NCI-H82 (cell line): ENCODE measurements at regions not wholly inside any gene's neighbourhood (a gene's known extent, or its start where the extent isn't known, plus 50 kb on each side); places are given as distances from the start of the nearest gene placed in this dataset.
"Not testable (repeated sequence)": the region's sequence is repeated elsewhere in the genome, so short reads cannot be mapped to it uniquely, and the experiment has no call there.

Experiments used
- DNase-seq: peaks from one replicate; lab custom pipeline; 2025; lab: John Stamatoyannopoulos, UW

DNA sequence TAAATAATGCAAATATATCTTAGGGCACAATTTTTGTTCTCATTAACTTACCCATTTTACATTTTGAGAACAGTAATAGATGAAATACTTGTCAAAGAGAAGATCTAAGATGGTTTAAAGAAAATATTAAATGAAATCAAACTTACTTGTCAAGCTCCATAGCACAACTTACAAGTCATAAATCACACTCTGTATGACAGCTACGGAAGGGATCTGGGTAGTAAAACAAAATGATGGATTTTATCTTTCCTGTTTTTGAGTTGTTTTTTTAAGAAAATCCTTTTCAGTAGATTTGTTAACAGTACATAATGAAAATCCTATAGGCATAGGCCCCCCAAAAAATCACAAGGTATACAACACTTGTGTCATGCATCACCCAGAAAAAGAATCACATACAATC is 84.4 kb upstream of the ANTXRL start:
- DNase-seq, result not testable (repeated sequence)

DNA sequence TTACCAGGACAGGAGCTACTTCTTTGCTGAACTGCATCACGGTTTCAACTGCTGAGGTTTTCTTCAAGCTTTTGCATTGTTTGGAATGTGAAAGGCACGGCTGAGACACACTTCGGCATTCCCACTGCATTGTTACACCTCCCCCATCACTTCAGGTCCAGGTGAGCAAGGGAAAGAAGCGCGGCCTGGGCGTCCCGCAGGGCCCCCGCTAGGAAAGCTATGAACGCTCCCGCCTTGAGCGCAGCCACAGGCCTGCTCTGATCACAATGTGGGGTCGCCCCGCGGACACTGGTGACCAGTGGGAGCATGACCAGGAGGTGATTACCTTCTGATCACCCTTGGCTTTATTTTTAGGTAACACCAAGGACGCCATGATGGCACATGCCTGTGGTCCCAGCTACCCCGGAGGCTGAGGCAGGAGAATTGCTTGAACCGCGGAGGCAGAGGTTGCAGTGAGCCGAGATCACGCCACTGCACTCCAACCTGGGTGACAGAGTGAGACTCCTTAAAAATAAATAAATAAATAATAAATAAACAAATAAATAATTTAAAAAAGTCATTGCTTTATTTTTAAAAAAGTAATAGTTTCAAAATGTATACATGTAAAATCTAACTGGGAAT is 82.2 kb upstream of the ANTXRL start:
- not testable (repeated sequence) for DNase-seq

DNA sequence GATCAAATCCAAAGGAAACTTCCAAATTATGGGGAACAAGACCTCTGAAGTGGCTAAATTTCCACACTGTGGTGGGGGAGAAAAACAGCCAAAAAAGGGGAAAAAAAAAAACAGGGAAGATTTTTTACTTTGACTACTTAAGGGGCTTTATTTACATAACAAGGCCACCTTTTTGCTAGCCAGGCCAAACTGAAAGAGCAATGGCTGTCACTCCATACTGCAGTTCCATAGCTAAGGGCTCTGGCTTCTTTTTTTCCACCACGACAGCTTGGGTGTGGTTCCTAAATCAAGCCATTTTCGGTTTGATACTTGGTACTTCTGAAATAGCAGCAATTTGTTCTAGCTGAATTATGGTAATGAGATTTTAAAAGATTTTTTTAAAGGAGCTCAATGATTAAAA is 76.4 kb upstream of the ANTXRL start:
- not testable (repeated sequence) for DNase-seq

DNA sequence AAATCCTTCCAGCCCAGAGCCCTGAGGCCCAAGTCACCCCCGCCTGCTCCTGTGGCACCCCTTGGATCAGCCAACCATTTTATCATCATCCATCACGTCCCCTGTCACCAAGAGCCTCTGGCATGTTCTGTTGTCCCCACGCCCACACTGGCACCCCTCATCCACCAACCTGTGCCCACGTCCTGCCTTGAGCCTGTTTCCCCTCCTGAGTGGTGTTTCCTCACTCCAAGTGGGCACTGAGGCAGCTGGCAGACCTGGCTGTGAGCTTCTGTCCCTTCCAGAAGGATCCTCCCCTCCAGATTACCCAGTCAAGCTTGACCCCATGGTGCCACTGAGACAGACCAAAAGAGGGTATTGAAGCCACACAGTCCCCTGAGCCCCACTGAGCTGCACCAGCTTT is 71.4 kb upstream of the ANTXRL start:
- DNase-seq, result no peak

DNA sequence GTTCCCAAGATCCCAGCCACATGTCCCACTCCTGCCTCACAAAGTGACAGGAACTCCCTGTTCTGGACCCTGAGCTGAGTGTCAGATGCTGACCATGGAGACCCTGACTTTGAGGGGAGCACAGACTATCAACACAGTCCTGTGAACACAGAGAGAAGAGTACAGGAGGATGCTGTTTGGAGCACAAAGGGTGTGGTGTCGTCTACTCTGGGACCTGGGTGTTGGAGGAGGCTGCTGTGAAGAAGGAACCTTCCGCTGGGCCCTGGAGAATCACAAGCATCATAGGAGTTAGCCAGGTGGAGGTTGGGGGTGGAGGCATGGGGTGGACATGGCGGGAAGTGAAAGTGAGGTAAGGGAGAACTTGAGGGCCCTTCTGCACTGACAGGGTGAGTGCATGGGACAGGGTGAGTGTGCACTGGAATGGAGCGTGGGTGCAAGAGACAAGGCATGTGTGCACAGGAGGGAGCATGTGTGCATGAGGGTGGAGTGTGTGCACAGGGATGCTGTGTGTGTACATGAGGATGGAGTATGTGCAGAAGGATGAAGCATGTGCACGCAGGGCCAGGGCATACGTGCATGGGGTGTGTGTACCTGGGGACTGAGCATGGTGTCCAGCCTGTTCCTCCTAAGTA is 70.7 kb upstream of the ANTXRL start:
- no peak for DNase-seq

DNA sequence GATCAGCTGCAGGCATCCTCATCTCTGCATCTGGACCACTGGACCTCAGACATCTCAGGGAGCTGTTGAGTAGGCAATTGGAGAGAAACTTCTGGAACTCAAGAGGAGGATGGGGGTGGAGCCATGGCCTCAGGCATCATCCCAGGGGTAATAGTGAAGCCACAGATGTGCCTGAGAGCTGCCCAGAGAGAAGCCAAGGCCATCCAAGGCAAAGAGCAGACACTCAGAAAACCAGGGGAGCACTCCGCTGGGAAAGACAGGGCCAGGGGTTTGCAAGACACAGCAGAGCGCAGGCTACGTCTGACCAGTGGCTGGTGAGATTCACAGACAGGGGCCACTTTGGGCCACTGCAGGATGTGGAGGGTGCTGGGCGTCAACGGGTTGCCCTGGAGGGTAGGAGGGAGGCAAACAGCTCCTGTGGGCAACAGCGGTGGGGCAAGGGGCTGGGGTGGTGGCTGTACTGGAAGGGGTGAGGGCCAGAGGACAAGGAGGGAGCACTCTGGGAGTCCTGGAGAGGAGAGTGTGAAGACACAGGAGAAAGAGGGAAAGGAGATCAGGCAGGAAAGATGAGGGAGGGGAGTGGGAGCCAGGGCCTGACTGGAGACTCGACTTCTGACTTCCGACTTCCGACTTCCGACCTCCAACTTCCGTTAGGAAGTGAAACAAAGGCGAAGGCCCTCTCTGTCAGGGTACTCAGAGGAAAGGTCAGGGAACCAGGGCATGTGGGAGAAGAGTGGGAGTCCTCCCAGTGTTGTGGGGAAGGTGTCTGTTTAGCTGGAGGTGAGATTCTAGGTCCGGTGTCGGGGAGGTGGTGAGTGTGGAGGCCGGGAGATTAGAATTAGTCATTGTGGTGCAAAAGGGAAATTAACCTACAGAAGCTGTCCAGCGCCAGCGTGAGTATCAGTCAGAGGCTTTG is 69.7 kb upstream of the ANTXRL start:
- DNase-seq, result no peak

DNA sequence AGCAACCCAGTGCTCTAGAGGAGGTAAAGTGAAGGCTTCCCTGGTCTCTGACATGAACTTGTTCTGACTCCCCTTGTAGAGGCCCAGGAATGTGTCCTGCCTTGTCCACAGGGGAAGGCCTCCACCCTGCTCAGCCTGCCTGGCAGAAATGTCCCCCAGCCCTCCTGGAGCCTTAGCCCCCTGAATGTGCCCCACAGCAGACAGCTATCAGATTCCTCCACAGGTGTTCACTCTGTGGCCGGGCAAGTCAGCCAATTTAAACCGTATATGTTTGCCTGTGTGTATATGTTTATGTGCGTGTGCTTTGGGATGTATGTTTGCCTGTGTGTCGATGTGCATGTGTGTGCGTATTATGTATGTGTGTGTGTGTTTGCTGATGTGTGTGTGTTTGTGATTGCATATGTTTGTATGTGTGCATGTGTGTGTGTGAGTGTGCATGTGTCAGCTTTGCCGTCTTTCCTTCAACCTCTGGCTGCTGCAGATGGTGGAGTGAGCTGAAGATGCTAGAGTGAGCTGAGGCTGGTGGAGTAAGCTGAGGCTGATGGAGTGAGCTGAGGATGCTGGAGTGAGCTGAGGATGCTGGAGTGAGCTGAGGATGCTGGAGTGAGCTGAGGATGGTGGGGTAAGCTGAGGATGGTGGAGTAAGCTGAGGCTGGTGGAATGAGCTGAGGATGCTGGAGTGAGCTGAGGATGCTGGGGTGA is 68.9 kb upstream of the ANTXRL start:
- DNase-seq, result no peak

DNA sequence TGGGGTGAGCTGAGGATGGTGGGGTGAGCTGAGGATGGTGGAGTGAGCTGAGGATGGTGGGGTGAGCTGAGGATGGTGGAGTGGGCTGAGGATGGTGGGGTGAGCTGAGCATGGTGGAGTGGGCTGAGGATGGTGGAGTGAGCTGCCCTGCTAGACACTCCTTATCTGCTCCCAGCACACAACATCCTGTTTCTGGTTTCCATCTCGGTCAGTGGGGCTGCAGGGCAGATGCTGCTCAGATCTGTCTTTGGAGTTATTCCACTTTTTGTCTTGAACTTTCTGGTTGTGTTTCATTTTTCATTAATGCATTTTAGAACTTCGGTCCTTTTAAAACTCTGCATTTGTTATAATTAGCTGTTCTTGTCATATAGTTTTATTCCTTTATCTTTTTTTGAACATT is 67.9 kb upstream of the ANTXRL start:
- no peak for DNase-seq

DNA sequence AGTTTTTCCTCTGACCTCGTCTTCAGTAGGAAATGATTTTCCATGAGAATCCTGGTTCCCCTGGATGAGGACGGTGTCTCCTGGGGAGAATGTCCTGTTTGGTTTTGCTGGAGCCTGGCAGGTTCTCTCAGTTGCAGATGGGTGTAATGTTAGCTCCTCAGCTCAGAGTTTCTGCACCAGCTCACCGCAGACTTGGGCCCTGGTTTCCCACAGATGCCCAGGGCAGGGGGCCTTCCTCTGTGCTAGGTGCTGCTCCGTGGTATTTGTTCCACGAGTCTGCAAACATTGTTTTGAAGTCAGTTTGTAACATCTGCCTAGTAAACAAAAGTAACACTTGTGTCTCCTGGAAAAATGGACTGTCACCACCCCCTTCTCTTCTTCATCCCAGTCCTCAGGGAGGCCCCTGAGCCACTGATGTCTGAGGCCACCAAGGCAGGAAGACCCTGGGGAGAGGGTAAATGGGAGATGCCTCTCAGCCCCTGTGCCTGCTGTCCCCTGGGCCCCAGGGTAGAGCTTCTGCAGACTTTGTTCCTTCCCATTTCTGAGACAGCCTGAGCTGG is 67.3 kb upstream of the ANTXRL start:
- not testable (repeated sequence) for DNase-seq

DNA sequence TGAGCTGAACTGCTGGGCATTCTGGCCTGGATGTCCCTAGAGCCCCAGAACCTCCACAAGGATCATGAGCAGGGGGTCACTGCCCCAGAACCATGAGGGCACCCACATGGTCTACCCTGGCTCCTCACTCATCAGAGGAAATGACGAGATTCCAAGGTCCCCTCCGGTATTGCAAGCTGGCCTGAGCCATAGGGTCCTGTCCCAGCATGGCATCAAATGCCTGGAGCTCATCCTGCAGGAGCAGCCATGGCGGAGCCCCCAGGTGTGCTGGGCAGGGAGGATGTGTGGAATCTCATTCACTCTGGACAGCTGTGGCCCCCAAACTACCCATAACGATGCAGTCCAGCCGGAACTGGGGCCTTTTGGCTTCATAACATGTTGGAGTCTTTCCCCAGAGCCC is 66.6 kb upstream of the ANTXRL start:
- no peak for DNase-seq

DNA sequence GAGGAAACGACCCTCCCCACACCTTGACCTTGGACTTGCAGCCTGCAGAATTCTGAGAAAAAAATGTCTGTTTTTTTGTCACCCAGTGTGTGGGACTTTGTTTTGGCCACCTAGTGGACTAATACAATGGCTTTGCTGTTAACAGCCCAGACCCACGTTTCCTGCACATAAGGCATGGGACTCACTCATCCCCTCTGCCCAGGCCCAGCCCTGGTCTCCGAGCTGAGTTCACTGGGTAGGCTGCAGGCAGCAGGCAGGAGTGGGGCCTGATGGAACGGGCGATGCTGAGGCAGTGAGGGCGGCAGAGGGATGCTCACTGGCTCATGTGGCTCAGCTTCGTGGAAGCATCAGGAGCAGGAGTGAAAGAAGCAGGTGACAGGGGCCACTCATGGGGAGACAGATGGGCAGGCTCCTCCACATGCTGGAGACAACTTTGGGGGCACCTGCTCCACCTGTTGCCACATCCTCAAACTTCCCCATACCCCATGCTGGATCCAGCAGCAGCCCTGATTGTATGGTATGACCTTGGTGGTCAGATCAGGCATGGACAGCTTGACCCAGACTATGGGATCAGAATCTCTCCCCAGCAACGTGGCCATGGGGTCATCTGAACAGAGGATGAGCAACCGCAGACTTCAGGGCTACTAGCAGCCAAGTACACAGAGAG is 65.8 kb upstream of the ANTXRL start:
- peak; percentile 3 for DNase-seq

DNA sequence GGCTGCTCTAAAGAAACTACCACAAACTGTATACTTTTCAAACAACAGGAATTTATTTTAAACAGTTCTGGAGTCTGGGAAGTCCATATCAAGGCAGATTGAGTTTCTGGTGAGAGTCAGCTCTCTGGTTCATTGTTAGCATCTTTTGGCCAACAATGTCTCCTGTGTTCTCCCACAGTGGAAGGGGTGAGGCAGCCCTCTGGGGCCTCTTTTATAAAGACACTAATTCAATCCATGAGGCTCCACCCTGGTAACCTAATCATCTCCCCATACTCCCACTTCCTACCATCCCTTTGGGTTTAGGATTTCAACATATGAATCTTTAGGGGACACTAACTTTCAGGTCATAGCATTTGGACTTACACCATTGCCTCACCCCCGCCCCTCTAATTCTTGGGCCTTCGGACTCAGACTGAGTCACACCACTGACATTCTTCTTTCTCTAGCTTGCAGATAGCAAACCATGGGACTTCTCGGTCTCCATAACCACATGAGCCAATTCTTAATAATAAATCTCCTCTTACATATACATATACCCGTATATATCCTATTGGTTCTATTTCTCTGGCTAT is 64.3 kb upstream of the ANTXRL start:
- DNase-seq, result no peak

DNA sequence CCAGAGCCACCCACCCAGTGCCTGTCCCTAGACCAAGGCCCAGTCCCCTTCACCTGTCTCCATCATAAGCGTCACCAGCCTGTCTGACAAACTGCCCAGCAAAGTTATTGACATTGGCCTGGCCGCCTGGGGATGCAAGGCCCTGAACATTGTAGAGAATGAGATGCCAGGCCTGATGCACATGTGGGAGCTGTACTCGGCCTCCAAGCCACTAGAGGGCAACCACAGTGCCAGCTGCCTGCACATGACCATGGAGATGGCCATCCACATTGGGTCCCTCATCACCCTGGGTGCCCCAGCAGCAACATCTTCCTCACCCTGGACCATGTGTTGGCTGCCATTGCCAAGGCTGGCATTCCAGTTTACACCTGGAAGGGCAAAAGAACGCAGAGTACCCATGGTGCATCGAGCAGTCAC is 63.7 kb upstream of the ANTXRL start:
- DNase-seq, result peak; percentile 5

DNA sequence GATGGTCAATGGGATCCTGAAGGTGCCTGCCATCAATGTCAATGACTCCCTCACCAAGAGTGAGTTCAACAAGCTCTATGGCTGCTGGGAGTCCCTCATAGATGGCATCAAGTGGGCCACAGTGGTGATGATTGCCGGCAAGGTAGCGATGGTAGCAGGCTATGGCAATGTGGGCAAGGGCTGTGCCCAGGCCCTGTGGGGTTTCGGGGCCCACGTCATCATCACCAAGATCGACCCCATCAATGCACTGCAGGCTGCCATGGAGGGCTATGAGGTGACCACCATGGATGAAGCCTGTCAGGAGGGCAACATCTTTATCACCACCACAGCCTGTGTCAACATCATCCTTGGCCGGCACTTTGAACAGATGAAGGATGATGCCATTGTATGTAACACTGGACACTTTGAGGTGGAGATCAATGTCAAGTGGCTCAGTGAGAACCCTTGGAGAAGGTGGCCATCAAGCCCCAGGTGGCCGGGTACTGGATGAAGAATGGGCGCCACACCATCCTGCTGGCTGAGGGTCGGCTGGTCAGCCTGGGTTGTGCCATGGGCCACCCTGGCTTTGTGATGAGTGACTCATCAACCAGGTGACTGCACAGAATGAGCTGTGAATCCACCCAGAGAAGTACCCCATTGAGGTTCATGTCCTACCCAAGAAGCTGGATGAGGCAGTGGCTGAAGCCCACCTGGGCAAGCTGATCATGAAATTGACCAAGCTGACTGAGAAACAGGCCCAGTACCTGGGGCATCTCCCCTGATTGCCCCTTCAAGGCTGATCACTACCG is 63.0 kb upstream of the ANTXRL start:
- no peak for DNase-seq

DNA sequence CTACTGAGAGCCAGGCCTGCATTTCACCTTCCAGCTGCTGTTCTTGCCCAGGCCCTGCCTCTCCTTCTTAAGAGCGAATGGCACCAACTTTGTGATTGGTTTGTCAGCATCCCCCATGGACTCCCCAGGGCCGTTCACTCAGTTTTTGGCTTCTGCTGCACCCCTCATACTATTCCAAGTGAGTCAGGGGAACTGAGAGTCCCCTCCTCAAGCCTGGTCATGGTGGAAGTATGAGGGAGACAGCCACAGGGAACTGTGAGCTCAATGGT is 62.4 kb upstream of the ANTXRL start:
- DNase-seq, result no peak

DNA sequence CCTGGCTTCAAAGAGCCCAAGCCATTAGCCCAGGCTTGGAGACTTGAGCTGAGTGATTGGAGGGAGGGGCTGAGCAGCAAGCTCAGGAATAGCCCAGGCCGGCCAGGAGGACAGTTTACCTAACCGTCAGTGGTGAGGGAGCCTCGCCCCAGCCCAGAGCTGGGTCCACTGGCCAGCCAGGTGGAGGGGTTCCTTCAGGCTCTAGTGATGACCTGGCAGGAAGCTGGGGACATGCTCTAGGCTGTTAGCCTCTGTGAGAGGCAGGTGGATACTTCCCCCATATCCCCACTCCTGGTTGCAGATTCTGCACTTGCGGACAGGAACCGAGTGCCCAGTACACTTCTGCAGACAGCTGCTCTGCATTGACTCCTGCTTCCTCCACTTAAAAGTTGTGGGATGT is 61.2 kb upstream of the ANTXRL start:
- no peak for DNase-seq

DNA sequence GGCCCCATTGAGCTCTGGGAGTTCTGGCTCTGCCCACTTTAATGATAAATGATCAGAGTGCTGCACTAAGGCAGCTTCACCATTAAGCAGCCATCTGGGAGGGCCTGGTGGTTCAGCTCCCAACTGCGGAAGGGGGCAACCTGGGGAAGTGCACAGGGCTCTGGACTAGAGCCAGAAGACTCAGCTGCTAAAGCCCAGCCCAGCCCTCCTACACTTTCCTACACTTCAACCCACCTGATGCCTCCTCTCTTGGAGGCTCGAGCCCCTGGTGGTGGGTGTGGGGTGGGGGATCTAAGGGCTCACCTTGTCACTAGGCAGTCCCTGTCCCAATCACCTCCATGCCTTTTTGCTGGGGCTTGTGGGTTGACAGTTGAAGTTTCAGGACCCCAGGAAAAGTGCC is 60.6 kb upstream of the ANTXRL start:
- DNase-seq, result peak; percentile 31

DNA sequence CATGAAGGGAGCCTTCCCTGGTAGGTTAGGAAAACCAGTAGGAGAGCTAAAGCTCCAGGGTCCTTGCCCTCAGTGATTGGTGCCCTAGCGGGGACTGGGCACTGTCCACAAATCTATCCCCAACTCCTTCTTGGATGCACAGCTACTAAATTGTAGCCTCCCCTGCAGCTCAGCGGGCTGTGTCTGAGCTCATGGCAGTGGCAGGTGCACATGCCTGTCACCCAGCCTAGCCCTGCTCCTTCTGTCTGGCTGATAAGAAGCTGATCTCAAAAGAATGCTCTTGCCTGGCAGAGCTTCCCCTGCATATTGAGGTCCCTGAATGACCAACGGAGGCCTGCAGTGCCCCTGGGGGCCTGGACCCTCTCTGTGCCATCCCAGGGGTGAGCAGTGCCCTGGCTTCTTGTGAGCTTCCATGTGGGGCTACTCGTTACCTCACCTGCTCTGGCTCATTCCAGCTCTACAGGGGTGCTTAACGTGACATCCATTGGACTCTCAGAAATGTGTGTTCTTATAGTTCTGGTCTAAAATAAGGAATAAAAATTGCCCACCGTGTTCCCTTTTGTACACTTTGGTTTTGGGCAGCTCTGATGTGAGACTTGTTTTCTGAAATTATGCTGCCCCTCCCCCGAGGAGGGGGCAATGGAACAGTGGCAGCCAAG is 59.8 kb upstream of the ANTXRL start:
- no peak for DNase-seq

DNA sequence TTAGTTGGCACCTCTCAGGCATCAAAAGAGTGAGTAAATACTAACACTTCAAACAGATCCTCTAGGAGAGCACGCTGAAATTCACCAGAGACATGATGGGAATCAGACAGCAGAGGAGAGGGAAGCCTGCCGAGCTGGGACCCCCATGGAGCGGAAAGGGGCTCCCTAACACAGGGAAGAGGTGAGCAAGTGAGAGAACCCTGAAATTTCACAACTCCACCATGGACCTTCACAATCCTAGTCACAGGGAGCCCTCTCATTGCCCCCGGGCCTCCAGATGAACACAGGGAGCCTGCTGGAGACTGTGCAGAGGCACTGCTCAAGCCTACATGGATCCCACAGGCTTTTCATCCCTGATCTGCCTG is 59.2 kb upstream of the ANTXRL start:
- no peak for DNase-seq

DNA sequence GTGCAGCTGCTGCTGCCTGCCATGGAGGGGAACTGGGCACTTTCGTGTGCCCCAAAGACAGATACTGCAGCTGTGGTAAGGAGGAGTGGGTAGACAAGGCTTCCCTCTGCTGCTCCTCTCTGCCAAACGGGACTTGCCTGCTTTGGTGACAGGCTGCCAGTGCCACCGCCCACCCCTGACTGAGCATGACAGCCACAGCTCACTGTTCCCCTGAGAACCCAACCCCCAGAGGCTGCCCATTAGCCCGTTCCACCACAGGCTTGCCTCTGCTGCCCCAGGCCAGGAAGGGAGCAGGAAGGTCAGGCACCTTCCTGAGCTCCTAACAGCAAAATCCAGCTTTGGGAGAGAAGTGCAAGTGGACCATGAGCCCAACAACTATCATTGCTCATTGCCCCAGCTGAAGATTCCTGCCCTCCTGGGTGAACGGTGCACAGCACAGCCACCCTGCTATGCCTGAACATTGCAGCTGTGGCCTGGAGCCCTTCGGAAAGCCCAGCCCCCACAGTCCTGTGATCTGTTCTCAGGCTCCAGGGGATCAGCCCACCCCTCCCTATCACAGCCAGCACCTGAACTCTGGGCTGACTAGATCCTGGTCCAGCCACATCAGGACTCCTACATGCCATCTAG is 58.7 kb upstream of the ANTXRL start:
- DNase-seq, result no peak
